IMR-90 (cell line): ENCODE measurements at regions not wholly inside any gene's neighbourhood (a gene's known extent, or its start where the extent isn't known, plus 50 kb on each side); places are given as distances from the start of the nearest gene placed in this dataset.

Experiments
- ATAC-seq: fragments of 200-7000 bp; cut with Tn5 transposase; 2 replicates; pipeline ENCODE4 v1.9.1; 2020; ENCODE audit warnings: low read depth, mild to moderate bottlenecking, moderate library complexity
- BruUV-seq: library from RNA; stranded (reverse); fragments of 400-500 nt; replicated peaks from 2 replicates; lab custom pipeline; 2021; lab: Mats Ljungman, UMichigan
- CTCF ChIA-PET: fragments of 300-600 bp; formaldehyde crosslinking; extraction: SDS; loops from one replicate; lab custom pipeline; 2021; ENCODE audit warnings: antibody characterized with exemption; lab: Yijun Ruan, JAX
- POLR2A ChIA-PET: fragments of 300-600 bp; sonication (Branson Sonifier 250); formaldehyde crosslinking; loops from one replicate; lab custom pipeline; 2022; ENCODE audit warnings: antibody characterized with exemption; ENCODE audit not compliant: unreplicated experiment; lab: Charles Lee
- DNase-seq: peaks from one replicate; pipeline ENCODE4 v3.0.0; 2013
- H2AFZ ChIP-seq: replicated peaks from 2 replicates; pipeline ENCODE3; 2013; ENCODE audit warnings: low read length, mild to moderate bottlenecking; ENCODE audit not compliant: poor library complexity
- H2AK5ac ChIP-seq: 2 replicates; pipeline ENCODE4 v1.6.1; 2013; ENCODE audit warnings: low read depth, low read length, inconsistent platforms
- H2AK9ac ChIP-seq: replicated peaks from 2 replicates; pipeline ENCODE3; 2013; ENCODE audit warnings: mild to moderate bottlenecking, low read depth, low read length, moderate library complexity; ENCODE audit not compliant: poor library complexity
- H2BK120ac ChIP-seq: 2 replicates; pipeline ENCODE4 v1.6.1; 2013; ENCODE audit warnings: low read depth, low read length, inconsistent platforms
- H2BK15ac ChIP-seq: 3 replicates; pipeline ENCODE4 v1.6.1; 2013; ENCODE audit warnings: low read depth, low read length, inconsistent platforms
- H2BK20ac ChIP-seq: 2 replicates; pipeline ENCODE4 v1.6.1; 2013; ENCODE audit warnings: low read depth, mild to moderate bottlenecking, inconsistent platforms, low read length, moderate library complexity
- H2BK5ac ChIP-seq: 2 replicates; pipeline ENCODE4 v1.6.1; 2013; ENCODE audit warnings: mild to moderate bottlenecking, low read depth, low read length, inconsistent platforms; ENCODE audit not compliant: poor library complexity, severe bottlenecking
- H3K14ac ChIP-seq: replicated peaks from 2 replicates; pipeline ENCODE4 v1.6.1; 2013; ENCODE audit warnings: low read depth, low read length, inconsistent platforms
- H3K18ac ChIP-seq: 2 replicates; pipeline ENCODE4 v1.6.1; 2013; ENCODE audit warnings: low read depth, low read length, control low read depth
- H3K23ac ChIP-seq: 2 replicates; pipeline ENCODE4 v1.6.1; 2013; ENCODE audit warnings: low read depth, low read length, inconsistent platforms
- H3K27ac ChIP-seq: 2 replicates; pipeline ENCODE4 v1.5.1; 2013; ENCODE audit warnings: mild to moderate bottlenecking, control low read depth, low read length; ENCODE audit not compliant: insufficient read depth
- H3K27me3 ChIP-seq: 2 replicates; pipeline ENCODE4 v1.6.1; 2013; ENCODE audit warnings: low read length; ENCODE audit not compliant: control insufficient read depth, insufficient read depth
- H3K36me3 ChIP-seq: 2 replicates; pipeline ENCODE4 v1.6.1; 2013; ENCODE audit warnings: low read length, mixed read lengths; ENCODE audit not compliant: control insufficient read depth, insufficient read depth
- H3K4ac ChIP-seq: 2 replicates; pipeline ENCODE4 v1.6.1; 2013; ENCODE audit warnings: low read depth, low read length, inconsistent platforms
- H3K4me1 ChIP-seq: 2 replicates; pipeline ENCODE4 v1.6.1; 2013; ENCODE audit warnings: low read length, mixed read lengths; ENCODE audit not compliant: control insufficient read depth, insufficient read depth
- H3K4me2 ChIP-seq: 2 replicates; pipeline ENCODE4 v1.6.1; 2013; ENCODE audit warnings: low read depth, mild to moderate bottlenecking, control low read depth, low read length, moderate library complexity
- H3K4me3 ChIP-seq: 2 replicates; pipeline ENCODE4 v1.5.1; 2013; ENCODE audit warnings: low read depth, mild to moderate bottlenecking, control low read depth, low read length, moderate library complexity; ENCODE audit not compliant: insufficient read depth
- H3K56ac ChIP-seq: 2 replicates; pipeline ENCODE4 v1.6.1; 2013; ENCODE audit warnings: low read length, inconsistent platforms; ENCODE audit not compliant: insufficient read depth; ENCODE audit errors: extremely low read depth
- H3K79me1 ChIP-seq, 2 experiments: 2 replicates each; pipeline ENCODE4 v1.6.1; 2013; ENCODE audit warnings: low read length in 2 of 2, inconsistent platforms in 1 of 2, low read depth in 1 of 2
- H3K9ac ChIP-seq: 2 replicates; pipeline ENCODE4 v1.6.1; 2013; ENCODE audit warnings: low read depth, low read length, control low read depth
- H3K9me1 ChIP-seq: 2 replicates; pipeline ENCODE4 v1.6.1; 2013; ENCODE audit warnings: low read length, inconsistent platforms; ENCODE audit not compliant: insufficient read depth
- H3K9me3 ChIP-seq: 2 replicates; pipeline ENCODE4 v1.6.1; 2013; ENCODE audit warnings: low read length; ENCODE audit not compliant: control insufficient read depth, insufficient read depth
- H4K20me1 ChIP-seq: 2 replicates; pipeline ENCODE4 v1.6.1; 2013; ENCODE audit warnings: low read length, inconsistent platforms; ENCODE audit not compliant: insufficient read depth
- H4K5ac ChIP-seq: 2 replicates; pipeline ENCODE4 v1.6.1; 2013; ENCODE audit warnings: mild to moderate bottlenecking, low read depth, low read length, control low read depth
- H4K8ac ChIP-seq, 2 experiments: 2 replicates each; pipeline ENCODE4 v1.6.1; 2013; ENCODE audit warnings: low read depth in 2 of 2, low read length in 2 of 2, control low read depth in 1 of 2, inconsistent platforms in 1 of 2
- H4K91ac ChIP-seq: 2 replicates; pipeline ENCODE4 v1.6.1; 2013; ENCODE audit warnings: low read depth, low read length, inconsistent platforms; ENCODE audit not compliant: insufficient read depth
- BHLHE40 ChIP-seq: fragments of 150-350 bp; IDR thresholded peaks from 2 replicates; pipeline ENCODE4 v1.6.1; 2016; ENCODE audit warnings: mild to moderate bottlenecking, low read depth, low read length
- CEBPB ChIP-seq: IDR thresholded peaks from 2 replicates; pipeline ENCODE4 v1.6.1; 2012; ENCODE audit warnings: low read depth, low read length, improper control_type of control experiment
- CHD1 ChIP-seq: IDR thresholded peaks from 2 replicates; pipeline ENCODE4 v1.6.1; 2012; ENCODE audit warnings: low read depth, low read length, improper control_type of control experiment
- FOS ChIP-seq: fragments of 150-350 bp; IDR thresholded peaks from 2 replicates; pipeline ENCODE4 v1.6.1; 2016; ENCODE audit warnings: low read depth, low read length
- MAZ ChIP-seq: IDR thresholded peaks from 2 replicates; pipeline ENCODE4 v1.6.1; 2012; ENCODE audit warnings: low read depth, mild to moderate bottlenecking, low read length, improper control_type of control experiment, moderate library complexity, borderline replicate concordance
- RAD21 ChIP-seq: IDR thresholded peaks from 2 replicates; pipeline ENCODE4 v1.6.1; 2012; ENCODE audit warnings: low read length, improper control_type of control experiment
- RCOR1 ChIP-seq: IDR thresholded peaks from 2 replicates; pipeline ENCODE4 v1.6.1; 2012; ENCODE audit warnings: mild to moderate bottlenecking, low read length, improper control_type of control experiment; ENCODE audit not compliant: insufficient replicate concordance
- WGBS, 2 experiments: methylation state at CpG; one replicate each; pipeline versions ENCODE4 v1.1.5 to v1.1.7; 2013; ENCODE audit warnings: missing lambda C conversion rate in 2 of 2; ENCODE audit not compliant: insufficient read length in 1 of 2; ENCODE audit errors: extremely low coverage in 2 of 2; 5-methylcytosine and 5-hydroxymethylcytosine counted together
- dilution Hi-C: fragments of 300-500 bp; cut with HindIII; formaldehyde crosslinking; loops from one replicate; pipeline ENCODE4 v1.14.3; 2018; ENCODE audit warnings: low sequenced_read_pairs; ENCODE audit not compliant: unreplicated experiment
- in situ Hi-C: fragments of 300-500 bp; cut with MboI; formaldehyde crosslinking; loops from 3 replicates; pipeline ENCODE4 v1.14.3; 2019; ENCODE audit warnings: low sequenced_read_pairs, inconsistent platforms, mixed read lengths
- intact Hi-C: fragments of 100-400 bp; cut with micrococcal nuclease; formaldehyde crosslinking; loops from 2 replicates; pipeline ENCODE4 v1.10.0; 2022
- TF ChIP-seq, protein P1 (sequence below): fragments of 150-350 bp; IDR thresholded peaks from 2 replicates; pipeline ENCODE4 v1.6.1; 2017; ENCODE audit warnings: mild to moderate bottlenecking, antibody characterized with exemption, low read length, low read depth

DNA sequence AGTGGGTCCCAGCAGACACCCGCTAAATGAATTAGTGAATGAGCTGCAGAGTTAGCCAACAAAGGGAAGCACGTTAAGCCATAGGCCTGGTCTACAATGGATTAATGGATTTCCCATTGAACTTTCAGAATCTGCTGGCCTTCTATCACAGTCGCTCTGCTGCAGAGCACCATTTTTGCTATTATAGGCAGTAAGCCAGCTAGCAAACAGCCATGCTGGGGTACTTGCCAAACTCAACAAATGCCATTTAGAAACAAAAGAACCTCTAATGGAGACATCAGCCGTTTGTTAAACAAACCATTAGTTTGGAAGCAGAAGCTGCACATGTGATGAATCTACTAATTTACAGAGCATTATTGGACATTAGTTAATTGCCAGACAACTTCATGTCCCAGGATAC lies 181.1 kb upstream of the STXBP6 start:
- no peaks in the 10 kb centered on the region for H3K4me1 ChIP-seq
- H2BK5ac ChIP-seq, result no peak overlapping the region
- no peak for DNase-seq
- H3K9me3 ChIP-seq, result no peaks in the 10 kb centered on the region; the same call in 1 of the 2 replicates
- intact Hi-C loops (no loop called here), in situ Hi-C loops (no loop called here), dilution Hi-C loops (no loop called here)
- H3K18ac ChIP-seq, result no peak overlapping the region
- H4K91ac ChIP-seq, result no peak overlapping the region
- H3K56ac ChIP-seq, result no peak overlapping the region
- no peaks in the 10 kb centered on the region for H3K79me1 ChIP-seq
- WGBS, 2 experiments, result 47% methylated on average over 3 of the region's 4 CpGs; no CpG with 5 or more reads in 1 of the 2 experiments
- ChIA-PET CTCF (no interaction called here), POLR2A (no interaction called here)
- H3K4me2 ChIP-seq, result no peak overlapping the region
- no peak overlapping the region for H4K8ac ChIP-seq
- no peak overlapping the region for H3K23ac ChIP-seq
- ATAC-seq, result no peak
- H2BK20ac ChIP-seq, result no peak overlapping the region
- H2BK120ac ChIP-seq, result no peak overlapping the region
- no peak overlapping the region for H2BK15ac ChIP-seq
- TF ChIP-seq, protein P1, sequence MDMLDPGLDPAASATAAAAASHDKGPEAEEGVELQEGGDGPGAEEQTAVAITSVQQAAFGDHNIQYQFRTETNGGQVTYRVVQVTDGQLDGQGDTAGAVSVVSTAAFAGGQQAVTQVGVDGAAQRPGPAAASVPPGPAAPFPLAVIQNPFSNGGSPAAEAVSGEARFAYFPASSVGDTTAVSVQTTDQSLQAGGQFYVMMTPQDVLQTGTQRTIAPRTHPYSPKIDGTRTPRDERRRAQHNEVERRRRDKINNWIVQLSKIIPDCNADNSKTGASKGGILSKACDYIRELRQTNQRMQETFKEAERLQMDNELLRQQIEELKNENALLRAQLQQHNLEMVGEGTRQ, result no peak
- TF ChIP-seq RAD21 (no peak), RCOR1 (no peak), CHD1 (no peak), FOS (no peak), BHLHE40 (no peak), MAZ (no peak), CEBPB (no peak)
- H4K5ac ChIP-seq, result no peak overlapping the region
- H3K27me3 ChIP-seq, result no peaks in the 10 kb centered on the region
- no peak overlapping the region for H3K14ac ChIP-seq
- H3K36me3 ChIP-seq, result no peaks in the 10 kb centered on the region
- H2AK9ac ChIP-seq, result no peak overlapping the region
- H3K4ac ChIP-seq, result no peak overlapping the region
- H4K20me1 ChIP-seq, result no peaks in the 10 kb centered on the region
- no peak overlapping the region for H2AK5ac ChIP-seq
- BruUV-seq, result no TSS peak
- no peak overlapping the region for H3K27ac ChIP-seq
- H2AFZ ChIP-seq, result no peak overlapping the region
- H3K4me3 ChIP-seq, result no peak overlapping the region
- no peaks in the 10 kb centered on the region for H3K9me1 ChIP-seq
- no peak overlapping the region for H3K9ac ChIP-seq
